ENCODE measurements at regions not wholly inside any gene's neighbourhood (a gene's known extent, or its start where the extent isn't known, plus 50 kb on each side); places are given as distances from the start of the nearest gene placed in this dataset.

GRCh38 chr2:66240286-66240685 lies 194.6 kb upstream of the MEIS1 start:
- DNase-seq, result no peak
- Histone ChIP-seq H3K27ac (ENCODE audit: insufficient read depth, low read length) (no peak overlapping the region), H3K9ac (ENCODE audit: low read depth, low read length) (no peak overlapping the region), H3K27me3 (ENCODE audit: control insufficient read depth, insufficient read depth, low read length) (peaks cover 3% of the 10 kb centered on the region), H3K4me2 (ENCODE audit: low read depth, low read length) (no peak overlapping the region), H3K4me3 (ENCODE audit: insufficient read depth, low read depth, low read length) (no peak overlapping the region), H3K56ac (ENCODE audit: extremely low read depth, insufficient read depth, low read length) (no peak overlapping the region), H4K91ac (ENCODE audit: insufficient read depth, low read depth, low read length) (no peak overlapping the region), H3K14ac (replicated peaks; ENCODE audit: low read depth, low read length) (no peak overlapping the region), H2BK20ac (ENCODE audit: low read depth, low read length) (no peak overlapping the region), H2AFZ (replicated peaks; ENCODE audit: low read length, poor library complexity) (no peak overlapping the region), H2BK15ac (ENCODE audit: low read depth, low read length) (no peak overlapping the region), H3K36me3 (ENCODE audit: control insufficient read depth, insufficient read depth, low read length) (no peaks in the 10 kb centered on the region), H4K5ac (ENCODE audit: low read depth, low read length) (no peak overlapping the region), H2AK5ac (ENCODE audit: low read depth, low read length) (no peak overlapping the region), H2BK5ac (ENCODE audit: low read depth, low read length, poor library complexity, severe bottlenecking) (no peak overlapping the region), H4K20me1 (ENCODE audit: insufficient read depth, low read length) (no peaks in the 10 kb centered on the region; the same call in 1 of the 2 replicates), H3K4ac (ENCODE audit: low read depth, low read length) (no peak overlapping the region), H2BK120ac (ENCODE audit: low read depth, low read length) (no peak overlapping the region), H3K9me1 (ENCODE audit: insufficient read depth, low read length) (no peaks in the 10 kb centered on the region), H4K8ac (ENCODE audit: low read depth in 2 of 2, low read length in 2 of 2) (no peak overlapping the region), H3K23ac (ENCODE audit: low read depth, low read length) (no peak overlapping the region), H3K4me1 (ENCODE audit: control insufficient read depth, insufficient read depth, low read length) (no peaks in the 10 kb centered on the region), H3K79me1 (ENCODE audit: low read depth in 1 of 2, low read length in 2 of 2) (no peaks in the 10 kb centered on the region), H2AK9ac (replicated peaks; ENCODE audit: low read depth, low read length, poor library complexity) (no peak overlapping the region), H3K18ac (ENCODE audit: low read depth, low read length) (no peak overlapping the region), H3K9me3 (ENCODE audit: control insufficient read depth, insufficient read depth, low read length) (no peaks in the 10 kb centered on the region)
- in situ Hi-C loops (cut with MboI; ENCODE audit: low sequenced_read_pairs) (no loop called here), intact Hi-C loops (cut with micrococcal nuclease) (no loop called here), dilution Hi-C loops (cut with HindIII; ENCODE audit: low sequenced_read_pairs, unreplicated experiment) (no loop called here)
- ChIA-PET CTCF (no interaction called here), POLR2A (ENCODE audit: unreplicated experiment) (no interaction called here)
- BruUV-seq (replicated peaks), result no TSS peak
- TF ChIP-seq SMC3 (IDR thresholded peaks at IDR 0.05; ENCODE audit: low read depth, low read length) (no peak), MXI1 (IDR thresholded peaks at IDR 0.05; ENCODE audit: borderline replicate concordance, low read depth, low read length) (no peak), FOS (IDR thresholded peaks at IDR 0.05; ENCODE audit: low read depth, low read length) (no peak), CHD1 (IDR thresholded peaks at IDR 0.05; ENCODE audit: low read depth, low read length) (no peak), RFX5 (IDR thresholded peaks at IDR 0.05; ENCODE audit: low read depth, low read length) (no peak), RAD21 (IDR thresholded peaks at IDR 0.05; ENCODE audit: low read length) (no peak), BHLHE40 (IDR thresholded peaks at IDR 0.05; ENCODE audit: low read depth, low read length) (no peak), NFE2L2 (IDR thresholded peaks at IDR 0.05; ENCODE audit: low read depth, low read length) (no peak), MAFK (IDR thresholded peaks at IDR 0.05; ENCODE audit: low read depth, low read length) (no peak), POLR2A (IDR thresholded peaks at IDR 0.05; ENCODE audit: low read depth, low read length) (no peak), RCOR1 (IDR thresholded peaks at IDR 0.05; ENCODE audit: insufficient replicate concordance, low read length) (no peak)
- TF ChIP-seq, protein P1, sequence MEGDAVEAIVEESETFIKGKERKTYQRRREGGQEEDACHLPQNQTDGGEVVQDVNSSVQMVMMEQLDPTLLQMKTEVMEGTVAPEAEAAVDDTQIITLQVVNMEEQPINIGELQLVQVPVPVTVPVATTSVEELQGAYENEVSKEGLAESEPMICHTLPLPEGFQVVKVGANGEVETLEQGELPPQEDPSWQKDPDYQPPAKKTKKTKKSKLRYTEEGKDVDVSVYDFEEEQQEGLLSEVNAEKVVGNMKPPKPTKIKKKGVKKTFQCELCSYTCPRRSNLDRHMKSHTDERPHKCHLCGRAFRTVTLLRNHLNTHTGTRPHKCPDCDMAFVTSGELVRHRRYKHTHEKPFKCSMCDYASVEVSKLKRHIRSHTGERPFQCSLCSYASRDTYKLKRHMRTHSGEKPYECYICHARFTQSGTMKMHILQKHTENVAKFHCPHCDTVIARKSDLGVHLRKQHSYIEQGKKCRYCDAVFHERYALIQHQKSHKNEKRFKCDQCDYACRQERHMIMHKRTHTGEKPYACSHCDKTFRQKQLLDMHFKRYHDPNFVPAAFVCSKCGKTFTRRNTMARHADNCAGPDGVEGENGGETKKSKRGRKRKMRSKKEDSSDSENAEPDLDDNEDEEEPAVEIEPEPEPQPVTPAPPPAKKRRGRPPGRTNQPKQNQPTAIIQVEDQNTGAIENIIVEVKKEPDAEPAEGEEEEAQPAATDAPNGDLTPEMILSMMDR (conservative IDR thresholded peaks at IDR 0.05; ENCODE audit: low read depth, low read length), result no peak
- TF ChIP-seq, protein P2, sequence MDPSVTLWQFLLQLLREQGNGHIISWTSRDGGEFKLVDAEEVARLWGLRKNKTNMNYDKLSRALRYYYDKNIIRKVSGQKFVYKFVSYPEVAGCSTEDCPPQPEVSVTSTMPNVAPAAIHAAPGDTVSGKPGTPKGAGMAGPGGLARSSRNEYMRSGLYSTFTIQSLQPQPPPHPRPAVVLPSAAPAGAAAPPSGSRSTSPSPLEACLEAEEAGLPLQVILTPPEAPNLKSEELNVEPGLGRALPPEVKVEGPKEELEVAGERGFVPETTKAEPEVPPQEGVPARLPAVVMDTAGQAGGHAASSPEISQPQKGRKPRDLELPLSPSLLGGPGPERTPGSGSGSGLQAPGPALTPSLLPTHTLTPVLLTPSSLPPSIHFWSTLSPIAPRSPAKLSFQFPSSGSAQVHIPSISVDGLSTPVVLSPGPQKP (IDR thresholded peaks at IDR 0.05; ENCODE audit: borderline replicate concordance, low read depth, low read length), result no peak
- TF ChIP-seq, protein P3, sequence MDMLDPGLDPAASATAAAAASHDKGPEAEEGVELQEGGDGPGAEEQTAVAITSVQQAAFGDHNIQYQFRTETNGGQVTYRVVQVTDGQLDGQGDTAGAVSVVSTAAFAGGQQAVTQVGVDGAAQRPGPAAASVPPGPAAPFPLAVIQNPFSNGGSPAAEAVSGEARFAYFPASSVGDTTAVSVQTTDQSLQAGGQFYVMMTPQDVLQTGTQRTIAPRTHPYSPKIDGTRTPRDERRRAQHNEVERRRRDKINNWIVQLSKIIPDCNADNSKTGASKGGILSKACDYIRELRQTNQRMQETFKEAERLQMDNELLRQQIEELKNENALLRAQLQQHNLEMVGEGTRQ (IDR thresholded peaks at IDR 0.05; ENCODE audit: low read depth, low read length), result no peak
- WGBS, 2 experiments (ENCODE audit: extremely low coverage in 2 of 2, insufficient read length in 1 of 2), result 0% methylated on average over 1 of the region's 3 CpGs; no CpG with 5 or more reads in 1 of the 2 experiments
- no peak for ATAC-seq (ENCODE audit: low read depth)

Data from IMR-90 (cell line).